Medulla oblongata (tissue), 1 donor: ENCODE measurements at regions not wholly inside any gene's neighbourhood (a gene's known extent, or its start where the extent isn't known, plus 50 kb on each side); places are given as distances from the start of the nearest gene placed in this dataset.
"Not testable (repeated sequence)": the region's sequence is repeated elsewhere in the genome, so short reads cannot be mapped to it uniquely, and the experiment has no call there.

Source experiments
- DNase-seq: peaks from one replicate; pipeline ENCODE4 v3.0.0-alpha.2; 2015; ENCODE audit errors: extremely low spot score

DNA sequence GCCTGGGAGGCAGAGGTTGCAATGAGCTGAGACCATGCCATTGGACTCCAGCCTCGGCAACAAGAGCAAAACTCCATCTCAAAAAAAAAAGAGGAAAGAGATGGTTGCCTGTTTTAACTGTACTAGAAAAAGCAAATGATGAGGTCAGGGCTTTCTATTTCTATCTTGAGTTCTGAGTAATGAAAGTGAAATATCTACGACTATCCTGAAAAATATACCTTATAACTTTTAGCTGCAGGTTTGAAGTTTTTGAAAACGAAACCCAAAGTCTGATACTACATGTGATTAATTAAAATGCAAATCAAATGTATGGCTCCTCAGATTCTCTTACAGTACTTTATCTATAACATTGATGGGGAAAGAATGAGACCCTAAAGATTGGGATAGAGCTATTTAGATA is 636.2 kb upstream of the LRRN3 start:
- DNase-seq, result no peak

DNA sequence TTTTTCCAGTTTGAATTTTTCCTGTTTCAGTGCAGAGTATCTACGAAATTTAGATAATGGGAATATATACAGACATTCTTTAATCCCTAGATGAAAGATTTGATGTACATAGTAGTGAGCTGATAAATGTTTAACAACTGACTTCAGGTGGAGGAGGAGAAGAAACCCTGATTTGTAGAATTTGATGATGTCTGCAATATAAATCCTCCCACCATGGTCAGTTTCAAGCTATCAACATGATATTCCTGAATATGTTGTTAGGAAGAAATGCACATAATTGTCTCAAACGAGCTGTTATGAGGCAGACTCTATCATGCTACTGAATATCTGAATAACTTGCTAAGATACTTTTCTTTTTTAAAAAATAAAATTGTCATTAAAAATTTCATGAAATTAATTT is 629.3 kb upstream of the LRRN3 start:
- no peak for DNase-seq

DNA sequence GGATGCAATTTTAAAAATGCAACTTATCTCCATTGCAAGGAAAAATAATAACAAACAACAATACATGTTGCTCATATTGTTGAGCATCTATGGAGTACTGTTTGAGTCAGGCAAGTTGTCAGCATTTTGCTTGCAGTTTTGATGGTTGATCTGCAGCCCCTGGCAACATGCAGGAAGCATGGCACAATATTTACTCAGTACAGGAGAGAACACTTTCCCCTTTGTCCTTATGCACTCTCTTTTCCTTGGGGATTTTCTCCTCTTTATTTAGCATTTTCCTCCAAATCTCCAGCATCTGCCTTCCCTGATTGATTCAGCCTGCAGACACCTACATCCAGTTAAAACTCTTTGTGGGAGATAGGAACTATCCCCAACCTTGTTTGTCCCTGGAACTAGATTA is 620.5 kb upstream of the LRRN3 start:
- no peak for DNase-seq

DNA sequence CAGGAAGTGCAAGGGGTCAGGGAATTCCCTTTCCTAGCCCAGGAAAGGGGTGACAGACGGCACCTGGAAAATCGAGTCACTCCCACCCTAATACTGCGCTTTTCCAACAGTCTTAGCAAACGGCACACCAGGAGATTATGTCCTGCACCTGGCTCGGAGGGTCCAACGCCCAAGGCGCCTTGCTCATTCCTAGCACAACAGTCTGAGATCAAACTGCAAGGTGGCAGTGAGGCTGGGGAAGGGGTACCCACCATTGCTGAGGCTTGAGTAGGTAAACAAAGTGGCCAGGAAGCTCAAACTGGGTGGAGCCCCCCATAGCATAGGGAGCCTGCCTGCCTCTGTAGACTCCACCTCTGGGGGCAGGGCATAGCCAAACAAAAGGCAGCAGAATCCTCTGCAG is 618.5 kb upstream of the LRRN3 start:
- DNase-seq, result not testable (repeated sequence)

DNA sequence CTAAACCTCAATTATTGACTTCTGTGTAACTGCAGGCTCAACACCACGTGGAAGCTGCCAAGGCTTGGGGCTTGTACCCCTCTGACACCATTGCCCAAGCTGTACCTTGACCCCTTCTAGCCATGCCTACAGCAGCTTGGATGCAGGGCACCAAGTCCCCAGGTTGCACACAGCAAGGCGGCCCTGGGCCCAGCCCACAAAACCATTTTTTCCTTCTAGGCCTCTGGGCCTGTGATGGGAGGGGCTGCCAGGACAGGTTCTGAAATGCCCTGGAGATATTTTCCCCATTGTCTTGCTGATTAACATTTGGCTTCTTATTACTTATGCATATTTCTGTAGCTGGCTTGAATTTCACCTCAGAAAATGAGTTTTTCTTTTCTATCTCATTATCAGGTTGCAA is 610.0 kb upstream of the LRRN3 start:
- no peak for DNase-seq

DNA sequence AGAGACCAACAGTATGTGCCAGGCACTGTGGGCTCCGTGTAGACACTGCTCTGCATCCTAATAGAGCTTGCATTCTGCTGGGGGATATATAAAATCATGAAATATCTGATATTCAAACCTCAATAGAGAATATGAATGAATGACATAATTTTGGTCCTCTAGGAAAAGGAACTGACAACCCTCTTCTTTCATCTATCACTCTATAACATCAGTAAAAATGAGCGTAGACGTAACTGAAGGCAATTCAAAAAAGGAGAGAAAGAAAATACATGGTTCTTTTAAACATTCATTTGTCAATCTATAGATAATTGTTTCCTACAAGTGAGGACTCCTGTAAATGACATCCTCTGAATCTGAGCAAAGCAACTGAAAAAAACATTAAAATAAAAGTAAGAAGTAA is 607.4 kb upstream of the LRRN3 start:
- no peak for DNase-seq

DNA sequence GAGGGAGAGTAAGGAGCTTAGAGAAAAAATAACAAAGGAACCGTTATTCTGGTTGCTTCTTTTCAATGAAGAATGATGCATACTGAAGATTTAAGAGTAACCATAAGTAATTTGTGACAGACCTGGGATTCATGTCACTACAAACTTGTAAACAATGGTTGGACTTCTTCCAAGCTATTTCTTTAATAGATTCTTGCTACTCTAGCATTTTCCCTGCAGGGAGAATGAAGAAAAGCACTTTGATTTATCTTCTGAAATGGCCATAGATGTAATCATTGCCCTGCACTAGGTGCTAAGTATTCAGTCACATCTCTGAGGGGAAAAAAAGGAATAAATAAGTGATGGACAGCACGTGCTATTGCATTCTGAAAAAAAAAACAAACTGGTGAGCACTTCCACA is 606.6 kb upstream of the LRRN3 start:
- no peak for DNase-seq

DNA sequence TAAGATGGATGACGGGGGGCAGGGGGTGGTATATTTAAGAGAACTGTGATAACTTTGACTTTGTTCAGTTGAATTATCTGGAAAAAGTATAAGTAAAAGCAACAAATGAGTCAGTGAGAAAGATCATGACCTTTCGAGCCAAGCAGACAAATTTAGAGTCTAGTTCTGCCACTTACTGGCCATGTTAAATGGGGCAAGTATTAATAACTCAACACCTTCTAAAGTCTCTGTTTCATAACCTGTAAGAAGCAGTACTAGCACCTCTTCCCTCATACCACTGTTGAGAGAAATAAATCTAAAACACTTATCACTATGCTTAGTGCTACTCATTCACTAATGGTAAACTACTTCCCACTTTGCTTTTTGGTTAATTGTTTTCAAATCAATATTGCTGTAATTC is 604.4 kb upstream of the LRRN3 start:
- DNase-seq, result no peak

DNA sequence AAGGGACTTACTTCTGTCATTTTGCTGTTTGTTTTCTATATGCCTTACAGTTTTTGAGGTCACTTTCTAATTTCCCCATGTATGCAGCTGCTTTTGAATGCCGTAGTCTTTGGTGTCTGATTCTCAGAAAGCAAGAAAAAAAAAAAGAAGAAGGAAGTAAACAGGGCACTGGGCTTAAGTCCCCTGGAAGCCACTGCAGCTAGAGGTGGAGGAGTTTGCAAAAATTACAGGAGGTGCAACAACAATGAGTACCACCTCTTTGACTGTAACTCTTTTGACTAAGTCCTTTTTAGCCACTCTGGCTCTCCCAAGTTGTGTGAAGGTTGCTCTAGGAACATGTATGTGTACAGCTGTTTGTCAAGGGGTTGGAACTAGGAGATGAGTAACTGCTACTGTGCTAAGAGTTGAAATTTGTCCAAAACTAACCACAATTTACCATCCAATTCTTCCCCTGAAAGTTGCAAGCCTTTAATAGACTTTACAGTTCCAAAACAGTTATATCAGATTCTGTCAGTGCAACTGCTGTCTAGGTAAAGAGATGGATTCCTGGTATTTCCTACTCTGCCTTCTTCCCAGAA is 588.0 kb upstream of the LRRN3 start:
- no peak for DNase-seq

DNA sequence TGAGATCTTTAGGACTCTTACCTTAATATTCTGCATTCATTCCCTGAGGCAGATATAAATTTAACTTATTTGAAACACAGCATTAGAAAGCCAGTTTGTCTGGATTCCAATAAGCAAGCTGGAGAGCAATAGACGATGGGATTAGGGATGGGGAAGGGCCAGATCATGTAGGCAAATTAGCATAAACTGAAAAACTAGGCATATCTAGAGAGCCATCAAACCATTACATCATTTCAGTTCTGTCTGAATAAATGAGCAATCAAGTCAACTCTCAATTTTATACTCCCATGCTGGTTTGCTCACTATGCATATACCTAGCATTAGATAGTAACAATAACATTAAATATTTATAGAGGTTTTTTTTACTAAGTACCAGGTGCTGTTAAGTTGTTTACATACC is 583.6 kb upstream of the LRRN3 start:
- DNase-seq, result no peak

DNA sequence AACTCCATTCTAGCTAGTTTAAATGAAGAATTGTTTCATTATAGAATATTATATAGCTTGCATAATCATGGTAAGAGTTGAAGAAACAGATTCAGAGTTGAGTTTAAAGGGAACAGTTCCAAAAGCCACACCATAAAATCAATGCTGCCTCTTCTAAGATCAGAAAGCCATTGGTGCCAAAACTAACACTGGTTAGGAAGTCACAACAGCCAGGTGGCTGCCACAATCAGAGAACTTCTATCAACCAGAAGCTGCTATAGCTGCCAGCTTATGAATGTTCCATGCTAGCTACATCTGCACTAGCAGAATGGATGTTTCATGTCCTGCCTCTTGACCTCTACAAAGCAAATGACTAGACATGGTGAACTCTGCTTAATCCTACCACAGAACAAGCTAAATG is 583.1 kb upstream of the LRRN3 start:
- no peak for DNase-seq

DNA sequence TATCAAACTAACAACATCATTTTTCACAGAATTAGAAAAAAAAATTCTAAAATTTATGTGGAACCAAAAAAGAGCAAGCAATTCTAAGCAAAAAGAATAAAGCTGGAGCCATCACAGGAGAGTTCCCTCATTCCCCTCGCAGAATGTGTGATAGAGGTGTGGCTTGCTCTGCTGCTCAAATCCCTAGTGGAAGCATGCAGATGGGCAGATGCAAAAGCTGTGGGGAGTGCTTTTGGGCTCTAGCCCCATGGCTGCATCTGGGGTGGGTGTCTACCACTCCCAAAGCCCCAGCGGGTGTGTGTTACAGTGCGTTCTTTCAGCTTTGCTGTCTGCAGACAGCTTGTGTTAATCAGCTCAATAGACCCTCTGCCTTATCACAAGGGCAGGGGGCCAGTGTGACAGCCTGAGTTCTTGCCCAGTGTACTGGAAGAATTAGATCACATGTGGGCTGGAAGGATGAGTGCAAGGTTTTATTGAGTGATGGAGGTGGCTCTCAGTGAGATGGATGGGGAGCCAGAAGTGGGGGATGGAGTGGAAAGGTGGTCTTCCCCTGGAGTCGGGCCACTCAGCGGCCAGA is 575.9 kb upstream of the LRRN3 start:
- not testable (repeated sequence) for DNase-seq

DNA sequence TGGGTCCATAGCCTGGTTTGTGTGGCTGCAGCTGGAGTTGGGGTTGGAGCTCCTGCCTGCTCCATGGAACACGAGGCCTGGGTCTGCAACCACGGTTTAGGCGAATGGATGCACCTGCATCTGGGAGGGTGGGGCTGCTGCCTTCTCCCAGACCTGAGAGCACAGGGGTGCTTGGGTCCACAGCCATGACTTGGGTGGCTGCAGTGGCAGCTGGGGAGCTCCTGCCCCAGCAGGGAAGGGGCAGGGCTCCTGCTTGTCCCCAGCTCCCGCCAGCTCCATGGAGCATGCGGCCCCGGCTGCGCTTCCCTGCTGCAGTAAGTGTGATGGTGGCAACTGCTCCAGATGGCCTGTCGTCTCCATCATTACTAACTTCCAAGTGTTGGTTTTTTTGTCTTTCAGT is 571.1 kb upstream of the LRRN3 start:
- no peak for DNase-seq

DNA sequence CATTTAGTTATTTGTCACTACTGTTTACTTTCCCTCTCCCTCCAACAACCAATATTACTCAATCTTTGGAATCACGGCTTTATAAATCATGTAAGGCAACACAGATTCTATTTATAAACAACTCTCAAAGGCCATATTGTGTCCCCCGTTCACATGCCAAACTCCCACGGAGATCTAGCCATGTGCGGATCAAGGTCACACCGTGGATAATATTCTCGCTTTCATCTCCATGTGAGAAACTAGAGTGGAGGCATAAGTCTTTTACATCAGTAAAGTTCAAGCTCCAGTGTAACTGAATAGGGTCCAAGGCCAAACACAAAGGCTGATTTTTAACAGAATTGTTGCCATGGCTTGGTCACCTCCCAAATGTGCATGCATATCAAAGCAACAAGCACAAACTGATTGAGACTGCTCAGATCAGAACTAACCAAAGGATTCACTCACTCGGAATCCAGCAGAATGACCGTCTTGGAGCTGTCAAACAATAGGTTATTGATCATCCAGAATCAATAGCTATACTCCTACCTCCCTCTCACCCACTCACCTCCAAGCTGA is 569.5 kb upstream of the LRRN3 start:
- DNase-seq, result no peak

DNA sequence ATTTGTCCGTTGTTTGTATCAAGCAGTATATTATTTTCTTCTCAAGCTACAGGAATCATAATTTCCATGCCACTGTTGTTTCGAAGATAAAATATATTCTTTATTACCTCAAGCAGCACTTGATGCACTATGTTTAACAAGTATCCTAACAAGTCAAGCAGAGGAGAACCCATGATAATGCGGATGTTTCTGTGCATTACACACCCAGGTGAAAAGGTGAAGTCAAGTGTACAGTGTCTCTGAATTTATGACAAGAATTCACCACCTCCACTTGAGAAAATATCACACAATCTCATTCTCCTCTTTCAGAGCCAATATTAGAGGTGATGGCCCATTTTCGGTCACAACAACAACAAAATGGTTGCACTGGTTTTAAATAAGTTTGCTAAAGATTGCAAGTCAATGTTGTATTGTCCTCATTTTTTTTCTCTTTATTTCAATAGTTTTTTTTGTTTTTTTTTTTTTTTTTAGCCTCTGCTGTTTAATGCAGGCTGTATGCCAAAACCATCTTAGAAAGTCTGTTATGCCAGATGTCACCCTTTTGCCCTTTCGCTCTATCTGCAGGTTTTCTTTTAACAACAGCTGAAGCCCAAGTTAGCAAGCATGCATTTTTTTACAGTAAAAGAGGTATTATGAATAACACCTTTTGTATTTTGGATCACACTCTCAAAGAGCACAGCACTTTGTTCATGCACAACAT is 568.7 kb upstream of the LRRN3 start:
- no peak for DNase-seq

DNA sequence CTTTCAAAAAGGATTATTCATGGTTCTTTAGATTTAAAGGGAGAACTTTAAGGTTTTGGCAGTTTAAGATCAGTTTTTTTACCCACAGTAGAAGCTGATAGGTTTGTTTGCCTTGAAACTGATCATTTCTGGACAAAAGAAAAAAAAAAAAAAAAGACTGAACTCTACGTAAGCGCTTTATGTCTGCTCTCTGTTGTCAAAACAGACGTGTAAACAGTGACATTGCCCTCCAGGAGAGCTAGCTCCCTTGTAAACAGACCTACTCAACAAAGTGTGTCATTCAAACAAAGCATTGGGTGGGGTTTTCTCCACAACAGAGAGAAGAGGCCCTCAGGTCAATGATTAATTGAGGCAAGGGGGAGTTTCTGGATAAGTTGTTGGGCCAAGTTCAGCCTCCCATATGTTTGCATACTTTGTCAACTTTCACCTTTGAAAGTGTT is 568.1 kb upstream of the LRRN3 start:
- DNase-seq, result no peak

DNA sequence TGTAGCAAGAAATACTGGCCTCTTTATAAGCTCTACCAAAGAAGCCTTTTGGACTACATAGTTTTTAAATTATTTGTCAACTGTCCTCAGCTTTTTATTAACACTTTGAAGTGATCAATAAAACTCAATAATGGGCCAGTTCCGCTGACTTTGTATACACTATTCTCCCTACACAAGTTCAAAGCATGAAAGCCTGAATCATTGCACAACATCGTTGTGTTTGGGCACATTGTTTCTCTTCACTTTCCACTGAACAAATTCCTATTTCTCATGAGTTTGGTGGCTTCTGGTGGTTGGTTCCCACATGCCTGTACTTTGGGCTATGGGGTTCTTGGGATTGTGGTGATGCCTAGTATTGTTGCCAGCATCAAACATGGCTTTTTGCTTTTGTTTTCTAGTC is 561.8 kb upstream of the LRRN3 start:
- no peak for DNase-seq

DNA sequence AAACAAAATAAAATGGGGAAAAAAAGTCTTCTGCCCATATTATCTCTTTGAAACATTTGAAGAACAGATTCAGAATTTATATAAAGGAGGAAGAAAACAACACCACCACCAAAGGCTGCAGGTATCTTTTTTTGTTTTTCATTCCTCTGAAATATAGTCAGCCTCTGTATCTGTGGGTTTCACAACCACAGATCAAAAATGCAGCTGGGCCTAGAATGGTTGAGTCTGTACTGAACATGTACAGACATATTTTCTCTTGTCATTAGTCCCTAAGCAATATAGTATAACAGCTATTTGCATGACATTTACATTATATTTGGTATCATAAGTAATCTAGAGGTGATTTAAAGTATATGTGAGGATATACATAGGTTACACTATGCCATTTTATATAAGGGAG is 559.7 kb upstream of the LRRN3 start:
- no peak for DNase-seq

DNA sequence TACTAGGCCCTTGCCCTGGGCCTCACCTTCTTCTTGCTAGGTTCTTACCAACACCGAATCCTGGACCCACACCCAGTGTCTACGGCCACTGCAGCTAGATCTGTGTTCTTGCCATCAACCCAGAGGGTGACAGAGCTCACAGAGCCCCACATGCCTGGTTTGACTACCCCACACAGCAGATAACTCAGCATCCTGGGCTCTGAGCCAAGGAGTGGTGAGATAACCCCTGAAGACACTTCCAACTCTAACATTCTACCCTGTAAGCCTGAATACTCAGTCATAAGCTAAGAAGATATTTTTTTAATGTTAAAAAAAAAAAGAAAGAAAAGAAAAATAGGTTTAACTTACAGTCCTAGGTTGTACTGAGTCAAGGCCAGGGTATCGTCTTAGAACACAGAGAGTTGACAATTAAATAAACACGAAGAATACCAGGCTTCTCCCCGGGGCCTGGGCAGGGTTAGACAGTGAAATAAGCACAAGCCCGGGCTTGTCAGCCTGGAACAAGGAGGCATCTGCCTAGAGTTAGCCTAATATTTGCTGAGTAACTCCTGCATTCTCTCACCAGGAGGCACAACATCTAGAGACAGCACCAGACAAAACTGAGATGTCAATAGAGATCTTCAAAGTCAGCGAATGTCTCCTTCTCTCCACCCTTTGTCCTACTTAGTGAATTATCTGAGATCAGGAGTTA is 556.5 kb upstream of the LRRN3 start:
- no peak for DNase-seq

DNA sequence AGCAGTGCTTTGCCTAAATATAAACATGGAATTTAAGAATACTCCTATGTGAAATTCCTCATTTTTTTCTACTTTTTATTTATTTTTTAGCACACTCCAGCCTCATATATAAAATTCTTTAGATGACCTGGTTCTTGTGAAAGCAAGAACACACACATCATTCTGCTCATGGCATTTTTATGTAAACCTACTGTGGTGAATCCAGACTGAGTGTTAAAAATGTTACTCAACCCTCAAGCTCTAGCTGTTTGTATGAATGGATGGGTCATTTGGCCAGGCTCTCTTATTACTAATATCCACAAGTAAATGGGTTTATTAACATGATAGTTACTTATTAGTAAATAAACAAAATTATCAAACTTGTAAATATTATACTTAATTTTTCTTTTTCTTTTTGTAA is 551.7 kb upstream of the LRRN3 start:
- DNase-seq, result no peak

DNA sequence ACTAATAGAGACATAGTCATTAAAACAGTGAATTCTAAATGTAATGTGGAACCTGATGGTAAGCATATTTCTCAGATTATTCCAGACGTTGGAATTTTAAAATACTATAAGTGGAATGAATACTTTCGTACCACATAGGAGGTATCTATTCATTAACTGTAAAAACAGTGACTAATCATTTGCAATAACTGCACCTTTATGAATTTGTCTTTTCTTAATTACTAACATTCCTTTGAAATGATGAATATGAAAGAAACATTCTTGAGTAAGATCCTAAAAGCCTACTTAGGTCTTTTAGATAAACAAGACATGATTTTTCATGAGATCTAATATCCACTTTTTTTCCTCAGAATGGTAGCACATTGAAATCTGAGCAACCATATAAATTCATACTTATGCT is 549.0 kb upstream of the LRRN3 start:
- no peak for DNase-seq

DNA sequence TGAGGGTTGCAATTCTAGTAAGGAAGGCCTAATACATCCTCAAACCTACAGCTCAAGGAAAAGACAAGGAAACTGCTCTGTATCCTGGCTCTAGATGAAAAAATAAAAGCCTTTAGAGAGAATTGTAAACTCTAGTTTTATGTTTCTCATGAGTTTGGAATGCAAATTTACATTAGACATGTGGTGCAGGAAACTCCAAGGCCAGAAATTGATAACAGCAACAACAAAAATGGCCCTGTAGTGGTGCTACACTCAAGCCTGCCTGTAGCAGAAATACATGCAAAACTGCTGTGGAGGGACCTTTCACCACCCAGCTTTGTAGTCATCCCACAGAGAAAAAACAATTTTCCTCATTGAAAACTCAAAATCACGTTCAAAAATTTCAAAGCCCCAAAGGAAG is 546.7 kb upstream of the LRRN3 start:
- DNase-seq, result no peak

DNA sequence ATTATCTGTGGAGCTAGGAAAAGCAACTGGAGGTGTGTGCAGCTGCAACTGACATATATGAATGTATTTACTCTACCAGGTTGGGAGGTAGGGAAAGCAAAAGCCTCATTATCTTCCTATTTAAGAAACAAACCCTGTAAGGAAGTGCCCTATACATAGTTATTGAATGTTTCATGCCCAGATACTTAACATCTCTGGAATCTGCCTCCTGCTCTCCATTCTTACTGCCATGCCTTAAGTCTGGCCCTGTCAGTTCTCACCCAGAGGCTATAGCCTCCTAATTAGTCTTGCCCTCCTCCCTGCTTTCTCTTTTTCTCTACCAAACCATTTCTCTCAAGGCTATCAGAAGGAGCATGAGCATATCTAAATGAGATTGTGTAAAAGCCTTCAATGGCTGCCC is 542.6 kb upstream of the LRRN3 start:
- DNase-seq, result no peak
